Fibroblast of skin of abdomen (primary cell): ENCODE measurements at regions not wholly inside any gene's neighbourhood (a gene's known extent, or its start where the extent isn't known, plus 50 kb on each side); places are given as distances from the start of the nearest gene placed in this dataset.
A peak's percentile ranks its signal among the peaks of the same experiment; 100 is the strongest.

ENCODE experiments used
- DNase-seq: peaks from one replicate; pipeline ENCODE4 v3.0.0-alpha.2; 2013

DNA sequence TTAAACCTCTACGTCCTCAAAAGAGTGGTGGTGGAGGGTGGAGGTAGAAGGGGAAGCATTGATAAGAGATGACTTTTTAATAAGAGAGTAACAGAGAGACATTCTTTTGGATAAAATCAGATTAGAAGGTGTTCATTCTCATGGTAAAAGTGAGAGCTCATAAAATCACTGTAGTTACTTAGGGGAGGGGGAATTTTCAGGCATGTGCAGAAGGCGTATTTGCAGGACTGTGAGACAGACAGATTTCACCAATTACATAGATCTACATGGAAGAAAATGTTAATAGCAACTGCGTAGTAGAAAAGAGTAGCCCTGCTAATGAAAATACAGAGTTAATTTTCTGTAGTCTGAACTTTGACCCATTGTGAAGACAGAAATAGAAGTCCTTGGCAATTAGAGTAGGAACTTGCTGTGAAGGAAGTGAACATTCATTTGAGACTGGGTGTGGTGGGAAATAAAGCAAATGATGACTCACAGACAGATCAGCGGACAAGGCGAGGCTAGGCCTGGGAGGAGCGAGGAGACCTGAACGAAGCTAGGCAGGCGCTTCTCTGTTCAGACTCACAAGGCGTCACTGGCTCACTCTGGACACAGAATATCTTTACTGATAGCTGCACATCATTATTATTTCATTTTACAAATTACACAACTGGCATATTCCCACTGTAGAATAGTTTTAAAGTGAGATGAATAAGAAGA, 57.2 kb upstream of the FAM9C start:
- peak; percentile 65 for DNase-seq

- DNase-seq: no peak
These were observed 54.7 kb upstream of the FAM9C start for GRCh38 chrX:13099121-13099520.

GRCh38 chrX:13096728-13097127, 52.3 kb upstream of the FAM9C start:
- DNase-seq: no peak

DNA sequence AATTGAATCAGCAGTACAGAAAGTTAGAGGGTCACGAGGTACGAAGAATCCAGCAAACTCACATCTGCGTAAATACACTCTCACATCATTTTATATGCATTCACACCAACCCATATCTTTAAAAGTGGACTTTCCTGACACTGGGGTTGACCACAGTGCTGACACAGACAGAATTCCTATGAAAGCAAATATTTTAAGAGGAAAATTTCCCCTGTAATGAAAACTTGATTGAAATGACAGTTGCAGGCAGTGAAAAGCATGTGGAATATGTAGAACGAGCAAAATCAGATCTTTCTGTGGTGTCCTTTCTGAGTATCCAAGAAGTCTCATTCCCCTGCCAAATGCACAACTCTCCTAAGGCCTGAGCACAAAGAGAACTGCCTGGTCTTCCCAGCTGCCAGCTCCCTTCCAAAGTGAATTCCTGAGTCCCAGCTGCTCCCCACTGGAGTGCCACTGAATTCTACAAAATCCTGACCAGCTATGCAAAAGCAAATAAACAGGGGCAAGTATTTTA, 50.5 kb upstream of the FAM9C start:
- DNase-seq: peak; percentile 56

GRCh38 chrX:13094374-13094773, 50.0 kb upstream of the FAM9C start:
- DNase-seq: no peak
